Skeletal muscle cell (primary cell): ENCODE measurements at regions not wholly inside any gene's neighbourhood (a gene's known extent, or its start where the extent isn't known, plus 50 kb on each side); places are given as distances from the start of the nearest gene placed in this dataset.

ENCODE experiments used
- DNase-seq: peaks from one replicate; pipeline ENCODE4 v3.0.0-alpha.2; 2010; ENCODE audit warnings: low read depth
- H3K4me3 ChIP-seq: 2 replicates; pipeline ENCODE4 v1.5.1; 2011; ENCODE audit warnings: low read depth, mild to moderate bottlenecking, control low read depth, low read length, moderate library complexity

DNA sequence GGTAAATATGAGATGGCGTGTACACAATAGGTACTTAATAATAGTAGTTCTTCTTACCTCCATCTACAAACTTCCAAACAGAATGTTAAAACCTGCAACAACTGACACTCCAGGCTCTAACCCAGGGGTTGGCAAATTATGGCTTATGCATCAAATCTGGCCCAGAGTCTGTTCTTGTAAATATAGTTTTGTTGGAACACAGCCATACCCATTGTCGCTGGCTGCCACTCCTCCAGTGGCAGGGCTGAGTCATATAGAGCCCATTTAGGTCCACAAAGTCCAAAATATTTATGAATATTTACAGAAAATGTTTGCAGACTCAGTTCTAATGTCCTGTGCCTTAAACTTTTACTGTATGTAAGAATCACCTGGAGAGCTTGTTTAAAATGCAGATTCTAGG, 69.9 kb upstream of the BTBD3 start:
- no peak for DNase-seq
- H3K4me3 ChIP-seq: no peak overlapping the region

DNA sequence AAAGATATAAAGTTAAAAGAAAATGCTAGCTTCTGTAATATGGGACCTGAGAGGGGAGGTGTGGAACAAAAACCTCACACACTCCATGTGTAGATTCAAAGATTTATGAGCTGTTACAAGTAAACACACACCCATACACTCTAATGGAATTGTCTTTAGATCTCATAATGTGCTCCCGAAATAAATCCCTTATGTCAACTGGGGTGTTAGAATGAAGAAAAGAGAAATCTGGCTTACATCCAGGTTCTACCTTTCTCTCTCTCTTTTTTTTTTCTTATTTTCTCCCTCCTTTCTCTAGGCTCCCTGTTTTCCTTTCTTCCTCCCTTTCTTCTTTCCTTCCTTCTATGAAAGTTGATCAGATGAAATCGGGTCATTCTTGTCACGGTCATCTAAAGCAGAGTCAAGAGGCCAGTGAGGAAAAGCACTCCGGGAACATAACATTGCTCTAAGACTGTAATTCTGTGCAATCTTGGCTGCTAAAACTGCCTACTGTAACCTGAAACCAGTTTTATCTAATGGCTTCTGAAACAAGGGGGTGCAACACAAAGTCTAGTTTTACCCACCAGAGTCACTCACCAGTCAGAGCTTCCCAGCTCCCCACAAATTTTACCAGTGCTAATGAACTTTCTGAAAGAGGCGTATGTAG, 68.3 kb upstream of the BTBD3 start:
- no peak overlapping the region for H3K4me3 ChIP-seq
- DNase-seq: peak; percentile 25

DNA sequence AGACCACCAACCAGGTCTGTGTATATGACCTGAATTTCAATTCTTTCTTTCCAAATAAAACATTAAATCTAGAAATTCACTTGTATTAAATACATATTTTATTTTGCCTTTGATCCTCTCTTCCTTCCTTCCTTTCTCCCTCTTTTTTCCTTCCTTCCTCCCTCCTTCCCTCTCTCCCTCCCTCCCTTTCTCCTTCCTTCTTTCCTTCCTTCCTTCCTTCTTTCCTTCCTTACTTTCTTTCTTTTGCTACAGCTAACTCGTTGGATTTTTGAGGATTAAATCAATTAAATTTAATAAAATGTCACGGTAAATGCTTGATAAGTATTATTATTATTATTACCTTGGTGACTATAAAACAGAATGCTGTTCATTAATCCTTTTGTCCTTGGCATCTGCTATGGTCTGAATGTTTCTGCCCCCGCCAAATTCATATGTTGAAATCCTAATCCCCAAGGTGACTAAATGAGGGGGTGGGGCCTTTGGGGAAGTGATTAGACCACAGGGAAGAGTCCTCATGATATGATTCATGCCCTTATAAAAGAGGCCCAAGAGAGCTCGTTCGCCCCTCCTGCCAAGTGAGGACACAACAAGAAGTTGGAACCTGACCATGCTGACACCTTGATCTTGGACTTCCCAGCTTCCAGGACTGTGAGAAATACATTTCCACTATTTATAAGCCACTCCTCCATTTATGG, 67.6 kb upstream of the BTBD3 start:
- H3K4me3 ChIP-seq: no peak overlapping the region
- peak; percentile 89 for DNase-seq

- DNase-seq: peak; percentile 37
Observed at GRCh38 chr20:11850901-11851300, 66.8 kb upstream of the BTBD3 start.

DNA sequence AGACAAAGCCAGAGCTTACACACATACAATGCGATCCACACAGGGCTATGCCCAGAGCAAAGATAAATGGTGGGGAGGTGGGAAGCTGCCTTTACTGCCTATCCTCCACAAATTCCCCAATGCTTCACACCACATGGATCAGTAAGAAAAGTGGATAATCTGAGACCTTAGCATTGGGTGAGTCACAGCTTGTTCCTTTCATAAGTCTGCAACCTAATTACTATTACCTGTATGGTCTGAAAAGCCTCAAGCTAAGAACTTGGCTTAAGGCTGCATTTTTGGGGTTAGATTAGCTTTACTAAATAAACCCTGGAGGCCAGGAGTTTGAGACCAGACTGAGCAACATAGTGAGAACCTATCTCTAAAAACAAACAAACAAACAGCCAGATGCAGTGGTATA, 66.0 kb upstream of the BTBD3 start:
- no peak for DNase-seq
- no peak overlapping the region for H3K4me3 ChIP-seq

More at GRCh38 chr20:11850901-11851300, 66.8 kb upstream of the BTBD3 start:
- no peak overlapping the region for H3K4me3 ChIP-seq

DNA sequence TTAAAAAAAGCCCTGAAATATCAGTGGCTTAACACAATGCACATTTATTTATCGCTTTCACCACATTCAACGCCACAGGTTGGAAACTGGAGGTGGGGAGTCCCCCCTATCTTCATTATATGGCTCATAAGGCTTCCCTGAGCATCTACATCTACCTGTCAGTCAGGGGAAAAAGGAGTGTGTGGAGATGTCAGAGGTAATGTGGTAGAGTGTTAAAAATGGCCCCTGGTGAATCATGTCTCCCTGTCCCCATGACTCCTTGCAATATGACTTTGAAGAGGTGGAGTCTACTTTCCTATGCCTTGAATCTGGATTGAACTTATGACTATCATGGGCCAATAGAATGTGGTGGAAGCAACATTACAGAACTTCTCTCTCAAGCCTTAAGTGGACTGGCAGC, 65.5 kb upstream of the BTBD3 start:
- no peak overlapping the region for H3K4me3 ChIP-seq
- DNase-seq: no peak

GRCh38 chr20:11852811-11853210, 64.9 kb upstream of the BTBD3 start:
- DNase-seq: no peak
- H3K4me3 ChIP-seq: no peak overlapping the region

- DNase-seq: no peak
- no peak overlapping the region for H3K4me3 ChIP-seq
Observed at GRCh38 chr20:11853359-11853758, 64.3 kb upstream of the BTBD3 start.

GRCh38 chr20:11861479-11861878, 56.2 kb upstream of the BTBD3 start:
- no peak overlapping the region for H3K4me3 ChIP-seq
- DNase-seq: no peak

GRCh38 chr20:11867291-11867919, 50.3 kb upstream of the BTBD3 start:
- no peak overlapping the region for H3K4me3 ChIP-seq
- no peak for DNase-seq
